GF-D8 (cell line): ENCODE measurements at regions not wholly inside any gene's neighbourhood (a gene's known extent, or its start where the extent isn't known, plus 50 kb on each side); places are given as distances from the start of the nearest gene placed in this dataset.

Experiments
- DNase-seq: peaks from one replicate; lab custom pipeline; 2025; lab: John Stamatoyannopoulos, UW

DNA sequence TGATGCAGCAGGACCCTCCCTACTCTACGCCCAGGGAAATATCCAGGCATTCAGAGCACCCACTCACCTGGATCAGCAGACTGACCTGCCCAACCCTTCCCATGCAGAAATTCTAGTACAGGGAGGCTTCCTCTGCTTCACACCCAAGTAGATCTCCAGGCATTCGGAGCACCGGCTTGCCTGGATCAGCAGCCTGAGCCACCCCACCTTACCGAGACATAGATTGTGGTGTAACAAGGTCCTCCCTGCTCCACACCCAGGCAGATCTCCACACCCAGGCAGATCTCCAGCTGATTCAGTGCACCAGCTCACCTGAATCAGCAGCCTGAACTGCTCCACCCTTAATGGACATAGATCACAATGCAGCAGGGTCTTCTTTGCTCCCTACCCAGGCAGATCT is 215.1 kb upstream of the CPEB2 start:
- no peak for DNase-seq

DNA sequence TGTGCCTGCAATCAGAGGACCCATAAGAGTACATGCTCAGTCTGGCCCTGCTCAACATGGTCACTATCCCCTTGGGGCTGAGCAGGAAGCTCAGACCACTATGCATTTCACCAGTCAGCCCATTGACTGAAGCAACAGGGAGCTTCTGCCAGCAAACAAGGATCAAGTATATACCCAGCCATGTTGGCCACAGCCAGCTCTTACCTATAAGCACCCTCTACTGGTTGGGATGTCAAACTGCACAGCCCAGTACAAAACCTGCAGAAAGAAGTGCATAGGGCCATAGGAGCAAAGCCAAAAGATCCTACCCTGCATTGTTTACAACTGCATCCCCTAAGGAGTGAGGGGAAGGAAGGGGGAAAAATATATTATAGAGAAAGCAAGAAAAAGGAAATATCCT is 214.4 kb upstream of the CPEB2 start:
- DNase-seq: no peak

DNA sequence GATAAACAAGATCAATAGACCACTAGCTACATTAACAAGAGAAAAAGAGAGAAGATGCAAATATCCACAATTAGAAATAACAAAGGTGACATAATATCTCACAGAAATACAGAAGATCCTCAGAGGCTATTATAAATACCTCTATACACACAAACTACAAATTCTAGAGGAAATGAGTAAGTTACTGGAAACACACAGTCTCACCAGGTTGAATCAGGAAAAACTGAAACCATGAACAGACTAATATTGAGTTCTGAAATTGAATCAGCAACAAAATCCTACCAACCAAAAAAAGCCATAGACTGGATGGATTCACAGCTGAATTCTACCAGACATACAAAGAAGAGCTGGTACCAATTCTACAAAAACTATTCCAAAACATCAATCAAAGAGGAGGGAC is 211.8 kb upstream of the CPEB2 start:
- no peak for DNase-seq

DNA sequence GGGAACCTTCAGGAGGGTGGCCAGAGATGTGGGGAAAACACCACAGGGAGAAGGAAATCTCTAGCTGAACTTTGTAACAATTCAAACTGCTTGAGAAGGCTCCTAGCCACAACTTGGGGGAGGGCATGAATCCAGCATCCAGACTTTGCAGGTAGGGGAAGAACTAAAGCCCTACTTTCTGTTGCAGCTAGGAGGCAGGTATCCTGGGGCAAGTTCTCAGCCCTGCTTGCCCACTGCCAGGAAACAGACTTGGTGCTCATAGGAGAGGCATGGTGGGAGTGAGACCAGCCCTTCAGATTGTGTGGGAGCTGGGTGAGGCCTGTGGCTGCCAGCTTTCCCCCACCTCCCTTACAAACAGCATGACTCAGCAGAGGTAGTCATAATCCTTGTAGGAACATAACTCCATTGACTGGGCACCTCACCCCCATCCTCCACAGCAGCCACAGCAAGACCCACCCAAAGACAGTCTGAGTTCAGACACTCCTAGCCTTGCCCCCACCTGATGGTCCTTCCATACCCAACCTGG is 209.5 kb upstream of the CPEB2 start:
- no peak for DNase-seq

DNA sequence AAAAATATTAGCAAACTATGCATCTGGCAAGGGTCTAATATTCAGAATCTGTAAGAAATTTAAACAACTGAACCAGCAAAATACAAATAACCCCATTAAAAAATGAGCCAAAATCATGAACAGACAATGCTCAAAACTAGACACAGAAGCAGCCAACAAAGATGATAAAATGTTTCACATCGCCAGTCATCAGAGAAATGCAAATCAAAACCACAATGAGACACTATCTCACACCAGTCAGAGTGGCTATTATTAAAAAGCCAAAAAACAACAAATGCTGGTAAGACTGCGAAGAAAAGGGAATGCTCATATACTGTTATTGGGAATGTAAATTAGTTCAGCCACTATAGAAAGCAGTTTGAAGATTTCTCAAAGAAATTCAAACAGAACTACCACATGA is 201.3 kb upstream of the CPEB2 start:
- no peak for DNase-seq

DNA sequence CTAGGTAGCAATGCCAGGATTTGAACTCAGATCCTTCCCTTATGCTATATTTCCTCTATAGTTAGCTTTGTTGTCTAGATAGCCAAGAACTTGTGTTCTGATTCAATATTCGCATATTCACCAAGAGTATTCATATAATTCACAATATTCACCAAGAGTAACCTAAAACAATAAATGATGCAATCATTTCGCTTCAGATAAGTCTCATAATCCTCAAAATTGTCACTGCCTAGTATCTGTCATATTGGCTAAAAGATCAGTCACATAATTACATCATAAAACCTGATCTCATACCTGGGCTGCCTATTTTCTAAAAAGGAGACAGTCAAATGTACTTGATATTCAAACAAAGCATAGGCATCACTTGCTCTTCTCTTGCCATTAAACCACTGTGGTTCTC is 199.7 kb upstream of the CPEB2 start:
- DNase-seq: no peak

DNA sequence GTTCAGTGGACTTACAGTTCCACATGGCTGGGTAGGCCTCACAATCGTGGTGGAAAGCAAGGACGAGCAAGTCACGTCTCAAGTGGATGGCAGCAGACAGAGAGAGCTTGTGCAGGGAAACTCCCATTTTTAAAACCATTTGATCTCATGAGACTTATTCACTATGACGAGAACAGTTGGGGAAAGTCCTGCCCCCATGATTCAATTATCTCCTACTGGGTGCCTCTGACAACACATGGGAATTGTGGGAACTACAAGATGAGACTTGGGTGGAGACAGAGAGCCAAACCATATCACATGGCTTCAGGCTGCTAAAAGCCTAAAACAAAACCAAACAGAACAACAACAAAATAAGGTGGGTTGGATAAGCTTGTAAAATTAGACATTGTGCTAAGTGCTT is 194.4 kb upstream of the CPEB2 start:
- no peak for DNase-seq

DNA sequence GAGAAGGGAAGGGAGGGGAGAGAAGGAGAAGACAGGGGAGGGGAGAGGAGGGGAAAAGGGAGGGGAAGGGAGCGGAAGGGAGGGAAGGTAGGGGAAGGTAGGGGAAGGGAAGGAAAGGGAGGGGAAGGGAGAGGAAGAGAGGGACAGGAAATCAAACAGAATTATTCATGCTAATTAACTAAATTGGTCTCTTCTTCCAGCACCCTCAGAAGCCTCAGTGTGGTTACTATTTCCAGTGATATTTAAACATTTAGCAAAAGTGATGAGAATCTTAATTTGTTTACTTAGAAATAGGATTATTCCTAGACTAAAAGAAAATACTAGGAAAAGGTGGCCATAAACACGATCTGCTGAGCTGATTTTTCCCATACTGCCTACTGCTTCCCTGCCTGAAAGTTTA is 193.1 kb upstream of the CPEB2 start:
- DNase-seq: no peak

DNA sequence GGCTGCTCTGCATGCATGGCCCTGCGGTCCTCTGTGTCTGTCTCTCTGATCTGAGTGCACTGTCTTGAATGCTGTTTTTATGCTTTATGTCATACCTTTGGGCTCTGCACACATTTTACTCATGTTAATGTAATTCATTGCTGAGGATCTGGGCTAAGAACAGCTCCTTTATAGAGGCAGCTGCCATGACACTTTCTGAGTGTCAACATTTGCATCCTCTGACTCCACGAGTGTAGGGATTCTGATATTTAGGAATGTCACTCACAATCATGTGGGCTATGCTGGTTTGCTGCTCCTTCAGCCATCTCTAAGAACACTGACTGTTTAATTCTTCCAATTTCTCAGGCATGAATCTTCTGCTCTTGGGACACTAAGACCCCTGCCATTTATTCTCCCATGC is 192.2 kb upstream of the CPEB2 start:
- no peak for DNase-seq

DNA sequence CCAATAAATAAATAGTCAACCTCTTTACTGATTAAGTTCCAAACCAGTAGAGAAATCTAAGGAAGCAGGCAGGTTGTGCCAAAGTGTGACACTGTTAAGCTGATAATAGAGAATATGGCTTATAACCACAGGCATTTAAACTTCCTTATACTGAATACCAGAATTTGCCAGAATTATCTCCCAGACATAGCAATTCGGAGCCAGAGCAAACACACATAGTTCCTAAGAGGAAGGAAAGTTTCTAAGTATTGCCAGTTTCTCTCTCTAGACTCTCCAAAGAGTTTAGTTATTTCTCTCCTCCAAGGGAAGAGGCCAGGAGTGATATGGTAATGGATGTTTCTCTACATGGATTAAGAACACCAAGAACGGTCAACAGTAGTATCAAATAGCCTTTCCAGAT is 191.7 kb upstream of the CPEB2 start:
- no peak for DNase-seq

DNA sequence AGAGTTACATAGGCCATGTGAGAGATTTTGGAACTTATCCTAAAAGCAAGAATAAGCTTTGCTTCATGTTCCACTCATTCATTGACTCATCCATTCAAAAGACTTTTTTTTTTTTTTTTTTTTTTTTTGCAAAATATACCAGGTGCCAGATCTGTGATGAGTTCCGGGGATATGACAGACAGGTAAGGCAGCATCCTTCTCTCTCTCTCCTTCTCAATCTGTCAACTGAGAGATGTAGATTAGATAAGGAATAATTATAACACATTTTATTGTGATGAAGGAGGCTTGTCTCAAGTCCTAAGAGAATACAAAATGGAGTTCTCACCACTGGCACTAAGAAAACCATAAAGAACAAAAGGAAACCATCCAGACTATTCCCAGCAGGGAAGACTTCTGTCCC is 190.2 kb upstream of the CPEB2 start:
- DNase-seq: no peak

DNA sequence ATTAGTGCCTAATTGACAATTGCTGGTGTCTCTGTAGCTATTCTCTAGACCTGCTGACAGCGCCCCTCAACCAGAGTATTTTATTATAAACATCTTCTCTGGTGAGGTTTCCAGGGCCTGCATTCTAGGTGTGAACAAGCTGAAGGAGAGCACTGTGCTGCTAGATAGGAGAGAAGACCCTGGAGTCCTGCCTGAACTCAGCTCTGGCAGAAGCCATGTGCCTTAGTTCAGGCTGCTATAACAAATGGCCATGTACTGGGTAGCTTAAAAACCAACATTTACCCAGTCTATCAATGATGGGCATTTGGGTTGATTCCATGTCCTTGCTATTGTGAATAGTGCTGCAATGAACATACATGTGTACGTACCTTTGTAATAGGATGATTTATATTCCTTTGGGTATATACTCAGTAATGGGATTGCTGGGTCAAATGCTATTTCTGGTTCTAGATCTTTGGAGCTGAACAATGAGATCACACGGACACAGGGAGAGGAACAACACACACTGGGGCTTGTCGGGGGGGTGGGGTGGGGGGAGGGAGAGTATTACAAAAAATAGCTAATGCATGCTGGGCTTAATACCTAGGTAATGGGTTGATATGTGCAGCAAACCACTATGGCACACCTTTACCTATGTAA is 185.5 kb upstream of the CPEB2 start:
- no peak for DNase-seq

DNA sequence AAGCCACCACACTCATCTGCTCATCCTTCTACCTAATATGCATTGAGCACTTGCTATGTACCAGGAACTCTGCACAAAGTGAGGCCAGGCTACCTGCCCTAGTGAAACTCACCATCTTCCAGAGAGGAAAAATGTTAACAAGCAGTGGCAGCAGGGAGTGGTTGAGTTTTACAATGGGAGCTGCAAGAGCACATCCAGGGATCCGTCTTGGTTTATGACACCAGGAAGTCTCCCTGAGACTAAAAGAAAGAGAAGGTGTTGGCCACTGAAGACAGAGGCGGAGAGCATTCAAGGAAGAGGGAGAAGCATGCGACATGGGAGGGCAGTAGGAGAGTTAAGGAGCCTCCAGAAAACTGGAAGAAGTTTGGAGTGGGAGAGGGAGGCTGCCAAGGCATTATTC is 178.1 kb upstream of the CPEB2 start:
- DNase-seq: no peak

DNA sequence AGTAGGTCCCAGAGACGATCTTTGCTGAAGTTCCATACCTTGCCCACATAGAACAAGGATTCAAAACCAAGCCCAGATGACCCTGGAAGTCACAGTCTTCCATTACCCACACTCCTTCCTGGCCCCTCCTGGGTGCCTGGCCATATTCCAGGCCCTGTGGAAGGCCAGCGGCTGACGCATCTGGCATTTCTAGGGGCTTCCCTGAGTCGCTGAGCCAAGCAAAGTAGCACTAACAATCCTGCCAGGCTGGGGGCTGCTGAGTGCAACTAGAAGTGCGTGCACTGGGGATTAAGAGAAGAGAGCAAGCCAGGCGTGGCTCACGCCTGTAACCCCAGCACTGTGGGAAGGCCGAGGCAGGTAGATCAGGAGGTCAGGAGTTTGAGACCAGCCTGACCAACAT is 175.2 kb upstream of the CPEB2 start:
- DNase-seq: no peak

DNA sequence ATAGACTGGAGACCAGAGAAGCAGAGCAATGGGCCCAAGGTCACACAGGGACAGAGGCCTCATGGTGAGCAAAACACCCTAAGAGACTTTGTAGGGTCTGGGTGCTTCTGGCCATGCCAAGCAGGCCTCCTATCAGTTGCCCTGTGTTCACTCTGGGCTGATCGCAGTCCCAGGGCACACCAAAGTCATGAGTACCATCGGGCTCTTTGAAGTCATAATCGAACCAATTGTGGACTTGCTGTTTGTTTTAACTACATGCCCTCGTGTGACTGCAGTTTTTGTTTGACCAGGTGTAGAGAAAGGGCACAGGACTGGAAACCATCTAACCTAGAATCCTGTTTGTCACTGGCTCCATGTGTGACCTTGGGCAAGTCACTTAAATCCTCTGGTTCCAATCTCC is 172.5 kb upstream of the CPEB2 start:
- DNase-seq: no peak

DNA sequence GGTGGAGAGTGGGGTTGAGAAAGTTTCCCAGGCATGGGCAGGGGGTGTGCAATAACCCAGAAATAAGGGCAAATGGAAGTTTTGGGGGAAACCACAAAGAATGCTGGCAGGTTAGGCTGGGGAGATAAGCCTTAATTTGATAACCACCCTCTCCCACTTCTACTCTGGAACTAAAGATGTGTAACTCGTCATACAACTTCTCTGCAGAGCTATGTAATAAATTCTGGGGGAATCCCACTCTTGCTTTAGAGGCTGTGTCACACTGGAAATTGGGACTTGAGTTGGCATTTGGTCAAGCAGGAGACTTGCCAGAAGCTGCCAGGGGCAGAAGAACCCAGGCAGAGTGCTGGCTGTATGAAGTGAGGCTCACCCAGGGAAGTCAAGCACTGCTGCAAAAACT is 170.9 kb upstream of the CPEB2 start:
- DNase-seq: no peak

DNA sequence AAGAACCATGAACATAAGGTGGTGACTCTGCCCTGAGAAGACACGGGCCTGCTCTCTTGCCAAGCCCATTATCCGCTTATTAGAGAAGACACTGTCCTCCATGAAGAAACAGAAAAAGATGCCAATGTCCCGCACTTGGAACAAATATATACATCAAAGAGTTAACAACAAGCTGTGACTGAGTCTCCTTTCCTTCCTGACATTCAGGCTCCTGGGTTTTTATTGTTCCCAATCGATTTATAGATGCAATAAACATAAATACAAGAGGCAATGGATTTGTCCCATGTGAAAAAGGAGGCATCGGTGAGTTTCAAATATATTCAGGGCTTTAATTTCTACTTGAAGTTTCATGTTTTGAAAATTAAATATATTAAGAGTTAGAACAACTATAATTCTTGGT is 169.2 kb upstream of the CPEB2 start:
- no peak for DNase-seq

DNA sequence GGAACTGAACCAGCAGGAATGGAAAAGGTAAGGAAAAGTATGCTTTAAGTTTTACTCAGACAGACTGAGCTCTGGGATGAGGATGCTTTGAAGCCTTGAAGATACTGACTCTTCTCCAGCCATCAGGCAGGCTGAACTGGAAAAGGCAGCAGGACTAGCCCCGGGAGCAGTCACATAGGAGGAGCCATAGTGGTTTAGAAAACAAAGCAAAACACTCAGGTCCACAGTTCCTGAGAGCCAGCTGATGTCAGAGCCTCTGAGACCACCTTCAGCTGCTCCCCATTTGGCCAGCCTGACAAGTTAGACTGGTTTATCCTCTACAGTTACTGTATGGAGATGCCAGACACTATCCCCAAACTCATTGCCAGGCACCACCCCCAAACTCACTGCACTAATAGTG is 167.9 kb upstream of the CPEB2 start:
- no peak for DNase-seq

DNA sequence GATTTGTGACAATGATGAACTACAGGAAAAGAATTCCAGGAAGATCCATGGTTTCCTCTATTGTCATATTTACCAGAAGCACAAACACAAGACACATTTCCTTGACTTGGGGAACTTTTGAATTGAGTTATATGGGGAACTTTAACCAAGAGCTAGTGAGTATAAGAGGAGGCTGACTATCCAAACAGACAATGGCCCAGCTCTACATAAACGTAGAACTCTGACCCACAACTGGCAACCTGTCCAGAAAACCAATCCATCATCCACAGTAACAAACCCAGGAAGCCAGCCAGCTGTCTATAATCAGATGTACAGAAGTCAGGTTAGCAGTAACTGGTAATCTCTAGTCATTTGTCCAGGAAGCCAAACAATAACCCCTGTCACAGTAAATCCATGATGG is 167.0 kb upstream of the CPEB2 start:
- no peak for DNase-seq

DNA sequence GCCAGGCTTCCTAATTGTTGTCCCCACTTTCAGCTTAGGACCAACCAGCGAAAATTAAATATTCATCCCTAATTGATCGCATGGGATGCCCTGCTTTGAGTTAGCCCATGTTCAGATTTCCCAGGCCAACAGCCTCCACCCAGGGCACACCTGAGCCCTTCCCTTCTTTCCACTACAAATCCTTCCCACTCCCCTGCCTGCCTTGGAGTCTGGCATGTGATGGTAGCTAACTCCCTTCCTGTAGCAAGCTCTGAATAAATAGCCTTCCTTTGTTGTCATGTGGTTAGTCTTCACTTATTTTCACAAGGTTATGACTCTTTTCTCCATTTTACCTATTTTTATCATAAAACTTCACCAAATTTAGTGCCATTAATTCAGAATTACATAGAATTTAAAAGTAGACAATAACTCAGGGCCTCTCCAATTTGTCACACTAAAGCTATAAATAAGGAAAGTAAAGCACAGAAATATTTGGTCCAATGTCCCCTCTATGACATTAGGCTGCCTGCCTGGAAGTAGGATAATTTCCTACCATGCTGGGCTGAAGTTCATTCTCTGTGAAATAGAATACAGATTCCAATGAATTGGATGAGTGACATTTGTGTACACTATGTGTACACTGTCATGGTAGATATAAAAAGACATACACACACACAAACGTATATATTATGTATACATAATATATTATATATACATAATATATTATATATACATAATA is 166.4 kb upstream of the CPEB2 start:
- no peak for DNase-seq

DNA sequence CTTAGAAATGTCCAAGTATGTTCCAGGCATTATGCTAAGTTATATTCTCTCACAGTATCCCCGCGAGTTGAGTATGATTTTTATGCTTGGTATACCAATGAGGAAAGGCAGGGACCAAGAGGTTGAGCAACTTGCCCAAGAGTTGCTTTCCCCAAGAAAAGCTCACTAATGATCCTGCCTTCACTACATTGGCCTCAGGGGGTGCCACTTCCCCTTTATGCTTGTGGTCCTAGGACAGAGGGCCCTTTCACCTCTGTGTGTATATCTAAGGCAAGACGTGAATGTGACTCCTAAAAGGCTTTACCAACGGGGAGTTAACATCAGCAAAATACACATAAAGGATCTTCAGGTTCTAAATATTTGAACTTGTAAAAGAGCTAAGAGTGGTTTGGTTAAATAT is 164.4 kb upstream of the CPEB2 start:
- DNase-seq: no peak

DNA sequence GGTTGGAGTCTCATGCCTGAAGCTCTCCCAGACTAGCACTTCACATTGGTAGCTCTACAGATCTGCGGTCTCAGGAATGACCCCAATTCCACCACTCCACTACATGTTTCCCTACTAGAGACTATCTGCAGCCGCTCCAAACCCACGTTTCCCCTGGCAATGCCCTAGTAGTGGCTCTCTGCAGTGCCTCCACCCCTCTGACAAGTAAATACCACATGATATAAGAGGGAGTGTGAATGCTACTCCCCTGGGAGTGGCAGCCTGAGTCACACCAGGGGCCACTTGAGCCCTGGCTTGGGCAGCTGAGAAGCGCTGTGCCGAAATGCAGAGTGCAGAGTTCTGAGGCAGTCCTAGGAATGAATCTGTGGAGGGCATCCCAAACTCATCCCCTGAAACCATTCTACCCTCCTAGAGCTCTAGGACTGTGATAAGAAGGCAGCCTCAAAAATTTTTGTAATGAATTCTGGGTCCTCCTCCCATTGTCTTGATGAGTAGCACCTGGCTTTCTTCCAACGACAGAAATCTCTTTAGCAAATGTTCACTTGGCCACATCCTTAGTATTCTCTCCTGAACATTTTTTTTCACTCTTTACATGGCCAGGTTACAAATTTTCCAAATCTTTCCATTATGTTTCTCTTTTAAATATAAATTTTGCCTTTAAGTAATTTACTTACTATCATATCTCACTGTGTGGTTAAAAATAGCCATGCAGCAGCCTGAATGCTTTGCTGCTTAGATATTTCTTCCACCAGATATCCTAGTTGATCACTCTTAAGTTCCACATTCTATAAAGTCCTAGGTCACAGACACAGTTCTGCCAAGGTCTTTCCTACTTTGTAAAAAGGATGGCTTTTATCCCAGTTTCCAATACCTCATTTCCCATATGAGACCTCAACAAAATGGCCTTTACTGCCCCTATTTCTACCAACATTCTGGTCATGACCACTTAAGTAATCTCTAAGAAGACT is 160.2 kb upstream of the CPEB2 start:
- no peak for DNase-seq
